ENCODE measurements at regions not wholly inside any gene's neighbourhood (a gene's known extent, or its start where the extent isn't known, plus 50 kb on each side); places are given as distances from the start of the nearest gene placed in this dataset.
A peak's percentile ranks its signal among the peaks of the same experiment; 100 is the strongest.

DNA sequence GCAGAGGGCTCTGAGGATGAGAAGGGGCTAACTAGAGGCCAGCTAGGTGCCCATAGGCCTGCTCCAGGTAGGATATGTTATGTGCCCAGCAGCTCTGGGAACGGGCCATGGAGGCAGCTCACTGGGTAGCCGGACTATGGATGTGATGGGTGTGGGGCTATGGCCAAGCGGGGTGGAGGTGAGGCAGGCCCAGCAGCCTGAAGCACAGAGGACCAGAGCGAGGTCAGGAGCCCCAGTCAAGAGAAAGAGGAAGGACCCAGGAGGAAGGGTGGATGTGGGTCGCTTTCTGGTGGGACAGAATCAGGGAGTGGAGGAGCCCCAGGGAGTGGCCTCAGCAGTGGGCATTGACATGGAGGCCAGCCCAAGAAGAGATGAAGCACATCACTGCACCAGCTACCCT is 117.9 kb upstream of the MLN start:
- no peak for DNase-seq

DNA sequence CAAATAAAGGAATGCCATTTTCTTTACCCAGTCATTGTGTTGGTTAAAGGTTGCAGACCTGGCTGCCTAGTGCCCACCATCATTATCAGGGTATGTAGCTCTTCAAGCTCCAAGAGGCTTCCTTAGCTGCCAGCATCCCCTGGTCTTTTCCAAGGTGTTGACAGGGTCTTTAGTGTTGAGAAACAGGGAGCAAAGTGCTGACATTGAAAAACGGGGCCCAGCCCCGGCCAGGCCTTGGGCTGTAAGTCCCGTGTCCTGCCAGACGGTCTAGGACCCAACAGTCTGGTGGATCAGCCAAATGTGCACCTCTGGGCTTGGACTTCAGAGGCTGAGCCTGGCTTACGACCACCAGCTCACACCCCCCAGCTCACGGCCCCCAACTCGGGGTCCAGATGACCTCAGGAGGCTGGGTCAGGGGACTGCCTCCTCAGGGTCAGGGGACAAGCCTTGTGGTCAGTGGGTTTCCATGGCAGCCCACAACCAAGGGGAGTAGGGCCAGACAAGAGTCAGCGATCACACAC is 114.4 kb upstream of the MLN start:
- DNase-seq, result no peak

DNA sequence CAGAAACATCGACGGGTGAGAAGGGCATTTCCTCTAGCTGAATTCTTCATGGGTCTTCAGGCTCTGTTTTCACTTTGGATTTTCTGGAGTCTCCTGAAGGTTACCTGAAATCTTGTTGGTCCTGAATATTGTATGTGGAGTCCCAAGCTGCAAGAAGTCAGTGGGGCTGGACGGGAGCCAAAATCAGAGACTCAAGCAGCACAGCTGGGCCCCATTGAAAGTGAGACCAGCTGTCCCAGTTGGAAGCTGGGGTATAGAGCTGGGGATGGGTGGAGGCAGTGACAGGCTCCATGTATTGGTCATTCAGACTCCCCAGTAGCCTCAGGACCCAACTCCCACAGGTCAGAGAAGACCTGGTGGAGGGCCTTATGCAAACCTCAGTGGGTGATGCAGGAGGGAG is 111.3 kb upstream of the MLN start:
- DNase-seq, result peak; percentile 7

DNA sequence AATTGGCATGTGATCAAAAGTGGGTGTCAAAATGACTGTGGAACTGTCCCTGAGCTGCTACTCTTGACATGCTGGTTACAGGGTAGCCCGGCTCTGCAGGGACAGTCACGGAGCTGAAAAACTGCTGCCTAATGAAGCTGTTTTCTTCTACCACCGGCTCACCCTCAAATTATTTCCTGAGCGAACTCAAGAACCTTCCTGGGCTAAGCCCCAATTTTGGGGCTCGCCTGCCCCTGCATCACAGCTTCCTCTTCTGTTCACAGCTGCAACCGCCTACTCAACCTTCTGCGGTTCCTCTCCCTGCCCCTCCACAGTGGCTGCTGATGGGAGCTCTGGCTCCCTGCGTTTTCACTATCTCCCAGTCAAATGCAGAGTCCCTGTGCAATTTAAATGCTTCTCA is 110.8 kb upstream of the MLN start:
- DNase-seq, result no peak

DNA sequence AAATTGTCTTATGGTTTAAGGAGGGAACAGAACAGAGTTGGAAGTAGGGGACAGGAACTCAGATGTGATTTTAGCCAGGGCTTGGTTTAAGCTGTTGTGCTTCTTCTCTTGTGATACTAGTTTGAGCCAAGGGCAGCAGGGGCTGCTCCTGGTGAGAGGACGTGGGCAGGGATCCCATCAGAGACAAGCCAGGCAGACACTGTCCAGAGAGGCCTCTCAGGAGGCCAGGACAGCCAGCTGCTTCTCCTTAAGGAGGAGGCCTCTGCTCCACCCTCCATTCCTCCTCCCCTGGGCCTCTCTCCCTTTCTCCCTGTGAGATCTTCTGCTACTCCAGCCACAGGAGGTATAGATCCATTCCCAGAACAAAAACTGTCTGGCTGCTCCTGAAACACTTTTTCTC is 108.4 kb upstream of the MLN start:
- no peak for DNase-seq

GRCh38 chr6:33911488-33911887 is 107.7 kb upstream of the MLN start:
- DNase-seq, result no peak

- no peak for DNase-seq
Measured at GRCh38 chr6:33910594-33910993, 106.8 kb upstream of the MLN start.

DNA sequence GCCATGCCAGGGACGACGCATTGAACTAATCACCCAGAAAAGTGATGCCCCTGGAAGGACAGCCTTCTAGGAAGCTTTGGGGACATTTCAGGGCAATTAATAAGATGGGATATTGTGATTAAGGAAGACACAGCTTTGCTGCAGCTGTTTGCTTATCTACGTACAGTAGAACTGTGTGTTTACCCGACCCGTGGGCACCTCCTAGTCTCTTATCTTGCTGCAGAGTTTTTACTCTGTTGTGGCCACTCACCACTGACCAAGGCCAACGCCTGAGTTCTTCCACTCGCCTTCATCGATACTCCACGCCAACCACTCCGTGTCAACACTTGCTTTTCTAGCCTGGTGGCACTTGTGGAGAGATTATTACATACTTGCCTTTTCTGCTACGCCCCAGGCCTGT is 105.9 kb upstream of the MLN start:
- DNase-seq, result no peak

DNA sequence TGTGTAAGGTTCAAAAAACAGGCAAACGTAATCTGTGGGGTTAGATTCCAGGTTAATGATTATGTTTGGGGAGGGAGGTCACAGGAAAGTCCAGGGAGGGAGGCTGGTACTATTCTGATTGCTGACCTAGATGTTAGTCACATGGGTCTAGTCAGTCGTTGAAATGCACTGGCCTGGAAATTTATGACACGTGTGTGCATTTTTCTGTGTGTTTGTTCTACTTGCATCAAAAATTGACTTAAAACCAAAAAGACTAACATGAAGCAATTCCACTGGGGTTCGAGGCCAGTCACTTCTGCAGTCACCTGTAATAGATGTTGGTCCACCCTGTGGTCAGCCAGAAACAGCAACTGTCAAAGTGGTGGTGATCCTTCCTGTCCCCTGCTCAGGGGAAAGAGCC is 104.2 kb upstream of the MLN start:
- DNase-seq, result no peak

DNA sequence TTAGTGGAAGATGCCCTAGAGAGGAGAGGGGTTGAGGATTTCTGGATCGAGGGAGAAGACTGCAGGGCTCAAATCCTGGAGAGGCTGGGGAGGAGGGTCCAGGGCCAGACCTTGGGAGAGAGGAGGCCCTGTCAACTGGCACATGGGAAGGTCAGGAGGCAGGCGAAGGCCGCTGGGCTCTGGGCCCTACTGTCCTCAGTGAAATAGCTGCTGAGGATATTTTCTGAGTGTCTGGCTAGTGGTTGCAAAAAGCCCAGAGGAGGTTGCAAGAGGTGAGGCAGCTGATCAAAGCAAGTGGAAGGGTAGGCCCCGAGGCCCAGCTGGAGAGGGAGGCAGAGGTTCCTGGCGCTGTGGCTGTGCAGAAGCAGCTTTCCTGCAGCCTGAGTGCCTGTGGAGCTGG is 103.4 kb upstream of the MLN start:
- DNase-seq, result no peak

GRCh38 chr6:33906439-33906838 is 102.6 kb upstream of the MLN start:
- no peak for DNase-seq

DNA sequence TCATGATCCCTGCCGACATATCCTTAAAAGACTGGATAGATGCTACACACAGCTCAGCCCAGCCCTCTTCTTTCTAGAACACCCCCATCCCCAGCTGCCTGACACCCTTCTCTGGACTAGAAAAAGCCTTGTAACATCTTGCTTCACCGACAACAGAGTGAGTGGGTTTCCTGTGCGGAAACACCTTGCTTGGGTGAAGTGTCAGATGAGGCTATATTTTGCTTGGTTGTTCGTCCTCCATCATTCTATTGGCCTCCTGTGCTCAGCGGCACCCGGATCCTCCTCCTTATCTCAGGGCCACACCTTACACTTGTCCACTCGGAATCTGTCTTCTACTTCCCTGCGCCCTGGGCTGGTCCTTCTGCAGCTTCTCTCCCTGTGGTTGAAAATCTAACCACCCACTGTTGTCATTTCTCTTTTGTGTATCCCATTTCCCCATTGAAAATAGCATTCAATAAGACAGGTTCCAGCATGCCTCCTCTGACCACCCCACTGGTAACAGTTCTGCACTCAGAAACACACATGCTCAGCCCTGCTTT is 101.3 kb upstream of the MLN start:
- no peak for DNase-seq

- no peak for DNase-seq
Measured at GRCh38 chr6:33904747-33905065, 100.9 kb upstream of the MLN start.

- DNase-seq, result no peak
Measured at GRCh38 chr6:33904050-33904746, 100.4 kb upstream of the MLN start.

- no peak for DNase-seq
Measured at GRCh38 chr6:33903579-33903978, 99.8 kb upstream of the MLN start.

DNA sequence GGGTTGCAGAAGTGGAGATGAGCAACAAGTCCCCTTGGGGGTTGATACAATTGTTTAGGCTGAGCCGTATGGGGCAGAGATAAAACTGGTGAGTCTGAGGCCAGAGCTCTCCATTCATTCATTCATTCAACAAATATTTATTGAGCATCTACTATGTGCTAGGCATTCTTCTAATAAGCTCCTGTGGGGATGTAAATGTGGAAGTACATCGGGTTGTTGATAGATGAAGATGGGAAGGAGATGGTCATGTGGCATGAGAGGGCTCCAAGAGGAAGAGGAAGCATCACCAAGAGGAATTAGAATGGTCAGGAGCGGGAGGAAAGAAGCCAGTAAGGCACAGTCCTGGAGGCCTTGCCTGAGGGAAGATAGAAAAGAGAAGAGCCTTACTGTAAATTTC is 98.7 kb upstream of the MLN start:
- no peak for DNase-seq

DNA sequence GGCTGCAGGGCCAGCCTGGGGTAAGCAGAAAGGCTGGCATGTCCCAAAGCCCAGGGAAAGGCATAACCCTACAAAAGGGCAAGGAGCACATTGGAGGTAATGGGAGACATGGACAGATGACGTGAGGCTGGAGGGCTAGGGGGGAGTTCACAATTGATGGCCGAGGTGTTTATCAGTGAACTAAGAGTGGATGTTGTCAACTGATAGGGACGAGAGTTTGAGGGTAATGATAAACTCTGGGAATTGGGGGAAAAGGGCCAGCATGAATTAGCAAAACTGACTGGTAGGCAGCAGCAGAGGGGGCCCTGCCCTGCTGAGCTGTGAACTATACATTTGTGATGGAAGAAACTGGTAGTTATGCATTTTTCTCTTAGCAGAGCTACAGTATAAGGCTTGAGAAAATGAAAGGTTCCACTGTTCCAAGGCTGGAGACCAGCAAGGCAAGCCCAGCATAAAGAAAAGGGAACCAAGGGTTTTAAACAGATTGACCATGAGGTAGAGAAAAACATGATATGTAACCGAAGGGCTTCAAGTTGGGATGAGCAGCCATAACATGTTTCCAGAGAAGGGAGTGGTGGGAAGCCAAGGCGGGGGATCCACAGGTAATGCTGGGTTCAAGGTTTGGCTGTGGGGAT is 98.1 kb upstream of the MLN start:
- no peak for DNase-seq

DNA sequence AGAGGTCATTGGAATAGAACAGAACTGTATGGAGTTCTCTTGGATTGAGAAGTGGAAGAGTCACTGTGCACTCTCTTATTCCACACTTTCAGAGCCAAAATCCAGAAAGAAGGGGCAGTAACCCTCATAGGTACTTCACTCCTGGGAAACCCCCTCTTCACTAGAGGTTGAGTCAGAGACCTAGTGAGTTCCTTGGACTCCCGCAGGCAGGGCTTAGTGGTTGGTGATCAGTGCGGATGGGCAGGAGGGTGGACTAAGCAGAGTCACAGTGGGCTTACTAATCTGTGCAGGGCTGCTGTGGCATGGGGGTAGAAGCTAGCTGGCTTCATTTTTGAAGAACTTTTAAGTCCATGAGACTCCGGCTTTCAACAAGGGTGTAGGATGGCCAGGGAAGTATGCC is 95.0 kb upstream of the MLN start:
- no peak for DNase-seq

GRCh38 chr6:33897189-33897780 is 93.5 kb upstream of the MLN start:
- no peak for DNase-seq

DNA sequence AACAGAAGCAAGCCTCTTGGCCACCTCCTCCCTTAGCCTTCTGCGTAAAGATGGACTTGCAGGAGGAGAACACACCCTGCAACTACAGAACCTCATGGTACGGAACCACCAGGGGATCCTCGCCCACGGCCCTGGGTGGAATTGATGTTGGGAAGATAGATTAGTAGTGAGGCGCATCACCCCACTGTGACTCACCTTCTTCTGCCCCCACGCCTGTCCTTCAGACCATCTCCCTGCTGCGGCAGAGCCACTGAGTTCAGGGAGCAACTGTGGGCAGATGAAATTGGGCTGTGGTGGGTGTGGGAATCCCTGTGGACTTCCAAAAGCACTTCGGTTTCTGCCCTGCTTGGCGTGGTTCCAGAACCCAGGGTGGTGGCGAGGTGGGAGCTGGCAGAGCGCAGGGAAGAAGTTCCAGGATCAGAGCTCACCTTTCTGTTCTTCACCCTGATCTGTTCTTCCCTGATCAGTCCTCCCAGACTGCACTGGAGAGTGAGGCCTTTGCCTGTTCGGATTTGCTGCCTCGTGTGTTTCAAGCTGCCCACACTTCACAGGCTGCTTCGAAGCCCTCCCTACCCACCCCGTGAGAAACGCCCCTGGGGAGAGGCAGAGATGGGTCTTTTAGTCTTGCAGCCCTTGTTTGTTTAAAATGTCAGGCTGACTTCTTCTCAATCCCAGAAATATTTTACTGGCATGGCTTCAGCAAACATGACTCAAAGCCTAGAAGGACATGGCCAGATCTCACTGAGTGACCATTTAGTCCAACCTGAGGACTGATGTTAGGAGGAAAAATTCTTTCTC is 92.8 kb upstream of the MLN start:
- peak; percentile 12 for DNase-seq

DNA sequence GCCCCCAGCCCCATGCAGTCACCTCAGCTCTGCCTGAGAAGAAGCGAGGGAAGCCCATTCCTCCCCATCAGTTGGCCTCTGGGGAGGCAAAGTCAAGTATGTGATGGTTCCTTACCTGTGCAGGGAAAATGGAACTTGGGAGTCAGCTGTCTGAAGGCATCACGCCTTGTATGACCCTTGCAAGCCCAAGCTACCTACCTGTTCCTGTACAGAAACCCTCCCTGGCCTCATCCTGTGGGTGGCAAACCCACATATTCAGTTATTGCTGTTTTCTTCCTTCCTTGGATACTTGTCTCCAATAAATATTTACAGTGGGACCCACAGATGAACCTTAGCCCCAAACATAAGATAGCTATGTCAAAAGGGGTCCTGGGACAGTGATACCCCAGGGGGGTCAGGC is 92.2 kb upstream of the MLN start:
- DNase-seq, result no peak

DNA sequence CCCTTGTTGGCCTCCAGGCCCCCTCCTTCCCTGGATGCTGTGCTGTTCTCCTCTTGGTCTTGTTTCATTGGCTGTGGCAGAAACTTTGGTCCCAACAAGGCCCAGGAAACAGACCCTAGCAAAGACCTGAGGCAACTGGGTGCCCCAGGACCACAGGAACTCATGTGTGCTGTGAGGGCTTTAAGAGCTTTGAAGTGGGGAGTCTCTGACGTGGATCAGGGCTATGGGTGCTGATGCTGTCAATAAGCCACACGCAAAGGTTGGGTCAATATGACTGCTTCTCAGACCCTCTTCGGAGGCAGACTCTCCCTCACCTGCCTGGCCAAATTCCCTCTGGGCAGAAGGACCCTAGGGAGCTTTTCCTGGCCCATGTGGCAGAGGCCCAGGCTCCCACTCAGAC is 91.5 kb upstream of the MLN start:
- no peak for DNase-seq

- peak; percentile 17 for DNase-seq
Measured at GRCh38 chr6:33894438-33894837, 90.6 kb upstream of the MLN start.
